GM12878 (cell line): ENCODE measurements at regions not wholly inside any gene's neighbourhood (a gene's known extent, or its start where the extent isn't known, plus 50 kb on each side); places are given as distances from the start of the nearest gene placed in this dataset.

Experiments
- ATF3 ChIP-seq: IDR thresholded peaks from 2 replicates; pipeline ENCODE4 v1.6.1; 2011; ENCODE audit warnings: low read depth, mild to moderate bottlenecking, low read length, moderate library complexity, borderline replicate concordance; ENCODE audit errors: extremely low read depth
- BCL11A ChIP-seq: IDR thresholded peaks from 2 replicates; pipeline ENCODE4 v1.6.1; 2011; ENCODE audit warnings: low read depth, low read length
- CHD4 ChIP-seq: fragments of 200-600 bp; sonication (generic); IDR thresholded peaks from 2 replicates; pipeline ENCODE4 v1.6.1; 2016; ENCODE audit warnings: mild to moderate bottlenecking
- ETV6 ChIP-seq, 2 experiments: fragments of 450-650 bp in 1 of 2; IDR thresholded peaks in 1 of 2; conservative IDR thresholded peaks in 1 of 2; 2 replicates each; pipeline ENCODE4 v1.6.1; 2014; ENCODE audit warnings: antibody characterized with exemption in 1 of 2, borderline replicate concordance in 1 of 2, low read depth in 1 of 2, mild to moderate bottlenecking in 1 of 2, moderate library complexity in 1 of 2
- IKZF1 ChIP-seq: fragments of 450-650 bp; conservative IDR thresholded peaks from 2 replicates; pipeline ENCODE4 v1.6.1; 2017; ENCODE audit warnings: antibody characterized with exemption, mild to moderate bottlenecking
- IRF3 ChIP-seq: fragments of 450-650 bp; IDR thresholded peaks from 2 replicates; pipeline ENCODE4 v1.6.1; 2014; ENCODE audit warnings: mild to moderate bottlenecking
- MXI1 ChIP-seq: fragments of 150-350 bp; IDR thresholded peaks from 2 replicates; pipeline ENCODE4 v1.6.1; 2011; ENCODE audit warnings: low read depth, mild to moderate bottlenecking, inconsistent platforms, low read length, improper control_type of control experiment
- NR2C2 ChIP-seq: IDR thresholded peaks from 2 replicates; pipeline ENCODE4 v1.6.1; 2011; ENCODE audit warnings: borderline replicate concordance, low read depth; ENCODE audit not compliant: control insufficient read depth, insufficient read length
- ZNF592 ChIP-seq: fragments of 450-650 bp; IDR thresholded peaks from 2 replicates; pipeline ENCODE4 v1.6.1; 2017; ENCODE audit warnings: mild to moderate bottlenecking, moderate library complexity

- TF ChIP-seq IRF3 (no peak), MXI1 (no peak), CHD4 (no peak), ATF3 (no peak), NR2C2 (no peak), ETV6 (conservative IDR thresholded peaks at IDR 0.05 in 1 of 2, IDR thresholded peaks at IDR 0.05 in 1 of 2; ENCODE audit: borderline replicate concordance in 1 of 2, low read depth in 1 of 2) (no peak), ZNF592 (no peak), IKZF1 (no peak), BCL11A (no peak)
Measured at GRCh38 chr6:101212640-101213039, 180.9 kb upstream of the GRIK2 start (continued).
